ENCODE measurements at regions not wholly inside any gene's neighbourhood (a gene's known extent, or its start where the extent isn't known, plus 50 kb on each side); places are given as distances from the start of the nearest gene placed in this dataset.

DNA sequence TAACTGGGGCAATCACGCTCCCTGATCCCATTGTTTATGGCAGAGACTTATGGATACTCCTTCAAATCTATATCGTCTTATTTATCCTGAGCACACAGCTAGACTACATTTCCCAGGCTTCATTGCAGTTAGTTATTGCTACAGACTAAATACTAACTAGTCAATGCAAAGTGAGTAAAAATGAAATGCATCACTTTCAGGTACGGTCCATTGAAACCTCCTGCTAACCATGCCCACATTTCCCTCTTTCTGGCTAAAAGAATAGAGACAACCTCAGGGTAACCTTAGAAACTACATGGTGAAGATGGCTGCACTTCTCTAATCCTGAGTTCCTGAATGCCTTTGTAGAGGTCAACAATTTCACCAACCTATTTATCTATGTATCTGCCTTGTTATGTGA, 437.4 kb downstream of the EPHA4 start:
- Histone ChIP-seq H3K4me2 (no peak overlapping the region), H3K4me3 (no peak overlapping the region), H4K20me1 (ENCODE audit: insufficient read depth, poor library complexity, severe bottlenecking) (no peaks in the 10 kb centered on the region), H3K36me3 (replicated peaks; ENCODE audit: insufficient read depth, low read depth) (no peaks in the 10 kb centered on the region), H3K4me1 (ENCODE audit: insufficient read depth) (no peaks in the 10 kb centered on the region), H3K27me3 (no peaks in the 10 kb centered on the region), H3K9me2 (replicated peaks; ENCODE audit: insufficient read depth) (no peaks in the 10 kb centered on the region), H3K9me3 (ENCODE audit: low read depth) (no peaks in the 10 kb centered on the region), H2AFZ (no peak overlapping the region), H3K27ac (no peak overlapping the region), H3K79me2 (no peaks in the 10 kb centered on the region)
- DNase-seq (ENCODE audit: low spot score) = no peak
- TF ChIP-seq EZH2phosphoT487 (IDR thresholded peaks at IDR 0.05; ENCODE audit: low read depth, severe bottlenecking, unreplicated experiment) (no peak), EZH2 (IDR thresholded peaks at IDR 0.05; ENCODE audit: borderline replicate concordance) (no peak)
- TF ChIP-seq, protein P1, sequence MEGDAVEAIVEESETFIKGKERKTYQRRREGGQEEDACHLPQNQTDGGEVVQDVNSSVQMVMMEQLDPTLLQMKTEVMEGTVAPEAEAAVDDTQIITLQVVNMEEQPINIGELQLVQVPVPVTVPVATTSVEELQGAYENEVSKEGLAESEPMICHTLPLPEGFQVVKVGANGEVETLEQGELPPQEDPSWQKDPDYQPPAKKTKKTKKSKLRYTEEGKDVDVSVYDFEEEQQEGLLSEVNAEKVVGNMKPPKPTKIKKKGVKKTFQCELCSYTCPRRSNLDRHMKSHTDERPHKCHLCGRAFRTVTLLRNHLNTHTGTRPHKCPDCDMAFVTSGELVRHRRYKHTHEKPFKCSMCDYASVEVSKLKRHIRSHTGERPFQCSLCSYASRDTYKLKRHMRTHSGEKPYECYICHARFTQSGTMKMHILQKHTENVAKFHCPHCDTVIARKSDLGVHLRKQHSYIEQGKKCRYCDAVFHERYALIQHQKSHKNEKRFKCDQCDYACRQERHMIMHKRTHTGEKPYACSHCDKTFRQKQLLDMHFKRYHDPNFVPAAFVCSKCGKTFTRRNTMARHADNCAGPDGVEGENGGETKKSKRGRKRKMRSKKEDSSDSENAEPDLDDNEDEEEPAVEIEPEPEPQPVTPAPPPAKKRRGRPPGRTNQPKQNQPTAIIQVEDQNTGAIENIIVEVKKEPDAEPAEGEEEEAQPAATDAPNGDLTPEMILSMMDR (IDR thresholded peaks at IDR 0.05; ENCODE audit: poor library complexity) = no peak
- 97% methylated on average over 3 of the region's 3 CpGs for WGBS (ENCODE audit: low lambda C conversion rate, missing lambda C conversion rate)

DNA sequence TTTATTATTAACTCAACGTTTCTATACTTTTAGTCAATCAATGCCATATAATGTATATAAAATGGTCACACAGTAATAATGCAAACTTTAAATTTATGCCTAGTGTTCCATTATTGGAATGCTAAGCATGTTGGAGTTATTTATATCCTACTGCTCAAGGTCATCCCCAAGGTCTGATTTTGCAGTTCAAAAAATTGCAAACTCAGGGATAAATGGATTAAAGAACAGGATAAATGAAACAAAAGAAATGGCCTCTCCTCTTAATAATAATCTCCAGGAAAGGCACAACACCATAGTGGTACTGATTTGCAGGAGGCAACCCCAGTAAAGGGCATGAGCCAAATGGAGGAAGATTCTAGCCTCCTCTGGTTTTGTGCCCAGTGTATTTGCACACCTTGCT, 436.4 kb downstream of the EPHA4 start:
- H3K4me2 ChIP-seq = no peak overlapping the region

DNA sequence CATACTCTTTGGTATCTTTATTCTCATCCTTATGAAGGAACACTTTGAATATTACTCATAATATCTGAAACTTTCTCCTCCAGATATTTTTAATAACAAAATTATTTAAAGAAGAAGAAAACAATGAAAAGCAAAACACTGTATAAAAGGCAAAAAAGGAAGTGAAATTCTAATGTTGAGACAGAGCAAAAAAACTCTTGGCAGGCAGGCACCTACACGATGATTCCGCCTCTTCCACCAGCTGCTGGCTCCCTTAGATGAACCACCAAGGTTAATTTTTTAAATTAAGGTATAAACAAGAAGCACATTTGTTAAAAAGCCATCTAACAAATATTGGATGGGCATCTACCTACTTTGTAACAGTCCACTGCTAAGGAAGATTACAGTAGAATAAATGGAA, 434.7 kb downstream of the EPHA4 start:
- no peak for DNase-seq (ENCODE audit: low spot score)
- Histone ChIP-seq H3K9me2 (replicated peaks; ENCODE audit: insufficient read depth) (no peaks in the 10 kb centered on the region), H3K27me3 (no peaks in the 10 kb centered on the region), H3K4me3 (no peak overlapping the region), H2AFZ (no peak overlapping the region), H3K36me3 (replicated peaks; ENCODE audit: insufficient read depth, low read depth) (no peaks in the 10 kb centered on the region), H3K4me1 (ENCODE audit: insufficient read depth) (no peaks in the 10 kb centered on the region), H3K79me2 (no peaks in the 10 kb centered on the region), H3K9me3 (ENCODE audit: low read depth) (no peaks in the 10 kb centered on the region), H3K4me2 (no peak overlapping the region), H3K27ac (no peak overlapping the region), H4K20me1 (ENCODE audit: insufficient read depth, poor library complexity, severe bottlenecking) (no peaks in the 10 kb centered on the region)
- WGBS (ENCODE audit: low lambda C conversion rate, missing lambda C conversion rate) = 96% methylated on average over 2 of the region's 2 CpGs
- TF ChIP-seq EZH2phosphoT487 (IDR thresholded peaks at IDR 0.05; ENCODE audit: low read depth, severe bottlenecking, unreplicated experiment) = no peak
- TF ChIP-seq, protein P1 (IDR thresholded peaks at IDR 0.05; ENCODE audit: poor library complexity) = no peak
- TF ChIP-seq EZH2 (IDR thresholded peaks at IDR 0.05; ENCODE audit: borderline replicate concordance) = no peak

More for the DNA sequence above, 436.4 kb downstream of the EPHA4 start:
- TF ChIP-seq EZH2 (IDR thresholded peaks at IDR 0.05; ENCODE audit: borderline replicate concordance) (no peak), EZH2phosphoT487 (IDR thresholded peaks at IDR 0.05; ENCODE audit: low read depth, severe bottlenecking, unreplicated experiment) (no peak)
- Histone ChIP-seq H3K4me1 (ENCODE audit: insufficient read depth) (no peaks in the 10 kb centered on the region), H3K4me3 (no peak overlapping the region), H3K36me3 (replicated peaks; ENCODE audit: insufficient read depth, low read depth) (no peaks in the 10 kb centered on the region), H3K27ac (no peak overlapping the region), H2AFZ (no peak overlapping the region), H3K9me3 (ENCODE audit: low read depth) (no peaks in the 10 kb centered on the region), H3K79me2 (no peaks in the 10 kb centered on the region), H4K20me1 (ENCODE audit: insufficient read depth, poor library complexity, severe bottlenecking) (no peaks in the 10 kb centered on the region), H3K9me2 (replicated peaks; ENCODE audit: insufficient read depth) (no peaks in the 10 kb centered on the region), H3K27me3 (no peaks in the 10 kb centered on the region)
- no peak for DNase-seq (ENCODE audit: low spot score)
- 74% methylated on average over 1 of the region's 1 CpG for WGBS (ENCODE audit: low lambda C conversion rate, missing lambda C conversion rate)

DNA sequence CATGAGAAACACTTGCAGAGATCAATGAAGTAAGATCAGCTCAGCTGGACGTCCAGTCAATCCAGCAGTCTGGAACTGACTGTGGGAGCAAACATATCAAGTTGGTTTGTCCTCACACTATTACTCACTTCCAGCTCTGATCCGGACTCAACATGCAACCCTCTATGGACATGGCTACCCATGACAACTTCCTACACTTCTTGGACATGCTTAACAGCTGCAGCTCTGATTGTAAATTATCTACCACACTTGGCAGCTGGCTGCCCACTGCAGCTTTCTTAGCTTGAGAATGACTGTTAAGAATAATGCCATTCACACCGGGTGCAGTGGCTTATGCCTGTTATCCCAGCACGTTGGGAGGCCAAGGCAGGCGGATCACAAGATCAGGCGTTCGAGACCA, 429.8 kb downstream of the EPHA4 start:
- DNase-seq (ENCODE audit: low spot score) = no peak
- H3K4me2 ChIP-seq = no peak overlapping the region
- no peaks in the 10 kb centered on the region for H3K9me3 ChIP-seq (ENCODE audit: low read depth)
- H4K20me1 ChIP-seq (ENCODE audit: insufficient read depth, poor library complexity, severe bottlenecking) = no peaks in the 10 kb centered on the region
- 91% methylated on average over 7 of the region's 7 CpGs for WGBS (ENCODE audit: low lambda C conversion rate, missing lambda C conversion rate)
- no peak overlapping the region for H3K4me3 ChIP-seq
- H3K79me2 ChIP-seq = no peaks in the 10 kb centered on the region
- TF ChIP-seq EZH2phosphoT487 (IDR thresholded peaks at IDR 0.05; ENCODE audit: low read depth, severe bottlenecking, unreplicated experiment) = no peak
- no peak for TF ChIP-seq EZH2 (IDR thresholded peaks at IDR 0.05; ENCODE audit: borderline replicate concordance)
- TF ChIP-seq, protein P1 (IDR thresholded peaks at IDR 0.05; ENCODE audit: poor library complexity) = no peak
- H3K36me3 ChIP-seq (replicated peaks; ENCODE audit: insufficient read depth, low read depth) = no peaks in the 10 kb centered on the region
- no peak overlapping the region for H2AFZ ChIP-seq
- no peaks in the 10 kb centered on the region for H3K27me3 ChIP-seq
- no peaks in the 10 kb centered on the region for H3K9me2 ChIP-seq (replicated peaks; ENCODE audit: insufficient read depth)
- H3K4me1 ChIP-seq (ENCODE audit: insufficient read depth) = no peaks in the 10 kb centered on the region
- H3K27ac ChIP-seq = no peak overlapping the region

Measured in hepatocyte (in vitro differentiated cells).